ENCODE measurements at regions not wholly inside any gene's neighbourhood (a gene's known extent, or its start where the extent isn't known, plus 50 kb on each side); places are given as distances from the start of the nearest gene placed in this dataset.

DNA sequence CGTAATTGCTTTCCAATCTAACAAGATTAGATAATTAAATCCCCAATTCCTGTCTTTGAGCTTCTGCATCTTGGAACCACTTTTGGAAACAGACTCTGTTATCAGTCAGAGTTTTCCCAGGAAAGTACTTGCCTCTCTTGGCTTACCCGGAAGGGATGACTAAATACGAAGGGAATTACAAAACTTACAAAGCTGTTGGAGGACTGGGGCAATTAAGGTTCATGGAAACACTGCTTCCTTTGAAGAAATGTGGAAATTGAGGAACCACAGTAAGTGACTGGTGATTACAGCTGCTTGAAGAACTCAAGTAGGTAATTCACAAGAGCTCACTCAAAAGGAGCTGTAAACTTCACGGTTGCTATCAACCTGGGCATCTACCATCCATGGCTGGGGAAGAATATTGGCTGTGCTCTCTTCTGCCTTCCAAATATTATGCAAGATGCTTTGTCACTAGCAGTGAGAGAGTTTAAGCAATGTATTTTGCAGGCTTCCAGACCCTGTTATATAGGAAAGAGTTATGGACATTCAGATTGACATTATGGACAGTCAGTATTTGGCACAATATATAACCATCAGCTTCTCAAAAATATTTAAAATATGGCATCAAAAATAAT, 104.6 kb upstream of the MAN2A1 start:
- TF ChIP-seq CTCF (IDR thresholded peaks at IDR 0.05) (no peak), ZFX (IDR thresholded peaks at IDR 0.05; ENCODE audit: borderline replicate concordance) (no peak)
